Naive B cell (primary cell): ENCODE measurements at regions not wholly inside any gene's neighbourhood (a gene's known extent, or its start where the extent isn't known, plus 50 kb on each side); places are given as distances from the start of the nearest gene placed in this dataset.
"Not testable (repeated sequence)": the region's sequence is repeated elsewhere in the genome, so short reads cannot be mapped to it uniquely, and the experiment has no call there.

ENCODE experiments used
- ATAC-seq, 2 donors: fragments of 150-1000 bp; cut with Tn5 transposase; 2 replicates each; pipeline ENCODE4 v1.10.0; 2021; ENCODE audit warnings: low read depth in 2 of 2, mild to moderate bottlenecking in 2 of 2, moderate library complexity in 2 of 2
- DNase-seq: peaks from one replicate; pipeline ENCODE4 v3.0.0; 2022
- H3K27ac Mint-ChIP-seq, 6 donors: one replicate each; pipeline ENCODE4 v1.8.0; 2020 to 2022; ENCODE audit warnings: mild to moderate bottlenecking in 6 of 6, mixed read lengths in 6 of 6, moderate library complexity in 5 of 6, inconsistent platforms in 2 of 6
- H3K27me3 Mint-ChIP-seq, 3 donors: one replicate each; pipeline ENCODE4 v1.8.0; 2021 to 2022; ENCODE audit warnings: mixed read lengths in 3 of 3, mild to moderate bottlenecking in 1 of 3
- H3K36me3 Mint-ChIP-seq, 2 donors: one replicate each; pipeline ENCODE4 v1.8.0; 2020 to 2022; ENCODE audit warnings: mixed read lengths in 2 of 2, inconsistent platforms in 1 of 2, mild to moderate bottlenecking in 1 of 2
- H3K4me1 Mint-ChIP-seq, 3 donors: one replicate each; pipeline ENCODE4 v1.8.0; 2020 to 2022; ENCODE audit warnings: mixed read lengths in 3 of 3, inconsistent platforms in 1 of 3, mild to moderate bottlenecking in 1 of 3, moderate library complexity in 1 of 3
- H3K4me3 Mint-ChIP-seq, 8 donors: one replicate each; pipeline ENCODE4 v1.8.0; 2020 to 2022; ENCODE audit warnings: mild to moderate bottlenecking in 8 of 8, mixed read lengths in 8 of 8, moderate library complexity in 8 of 8, inconsistent platforms in 2 of 8
- H3K9me3 Mint-ChIP-seq, 7 donors: one replicate each; pipeline ENCODE4 v1.8.0; 2020 to 2022; ENCODE audit warnings: mixed read lengths in 7 of 7, mild to moderate bottlenecking in 5 of 7, inconsistent platforms in 2 of 7, moderate library complexity in 1 of 7

DNA sequence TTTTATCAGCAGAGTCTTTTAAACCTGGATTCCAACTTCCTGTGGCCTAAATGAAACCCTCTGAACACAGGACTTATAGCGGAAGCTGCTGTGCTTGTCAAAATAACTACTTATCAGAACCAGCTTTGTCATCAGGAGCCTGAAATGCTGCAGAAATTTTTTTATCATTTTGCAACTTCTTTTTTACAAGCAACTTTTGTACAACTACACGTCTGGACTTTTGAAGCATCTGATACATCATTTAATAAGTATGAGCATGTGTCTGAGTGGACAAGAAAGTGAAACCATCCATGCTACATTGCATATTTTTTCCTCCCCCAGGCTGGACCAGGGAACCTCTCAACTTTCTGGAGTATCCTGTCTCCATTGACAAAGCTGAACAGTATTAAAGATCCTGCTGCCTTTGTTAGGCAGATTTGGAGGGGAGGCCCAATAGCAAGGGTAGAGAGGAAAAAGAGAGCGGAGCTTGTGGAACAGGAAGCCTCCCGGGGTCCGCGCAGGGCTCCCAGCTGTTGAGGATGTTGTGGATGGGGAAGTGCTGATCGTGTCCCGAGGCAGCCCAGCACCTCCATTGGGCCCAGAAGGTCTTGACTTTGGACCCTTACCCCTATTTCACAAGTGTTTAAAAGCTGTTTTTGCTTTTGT lies 196.6 kb downstream of the MSX2 start:
- Mint-ChIP-seq H3K36me3 (no peaks in the 10 kb centered on the region), H3K27ac (no peak overlapping the region), H3K4me1 (peaks cover 0 to 7% (median 5%) of the 10 kb centered on the region in 3 donors), H3K9me3 (peaks cover 0 to 2% (median 0%) of the 10 kb centered on the region in 7 donors), H3K27me3 (peaks cover 1 to 10% (median 3%) of the 10 kb centered on the region in 3 donors), H3K4me3 (no peak overlapping the region)
- no peak for DNase-seq
- ATAC-seq: no peak

DNA sequence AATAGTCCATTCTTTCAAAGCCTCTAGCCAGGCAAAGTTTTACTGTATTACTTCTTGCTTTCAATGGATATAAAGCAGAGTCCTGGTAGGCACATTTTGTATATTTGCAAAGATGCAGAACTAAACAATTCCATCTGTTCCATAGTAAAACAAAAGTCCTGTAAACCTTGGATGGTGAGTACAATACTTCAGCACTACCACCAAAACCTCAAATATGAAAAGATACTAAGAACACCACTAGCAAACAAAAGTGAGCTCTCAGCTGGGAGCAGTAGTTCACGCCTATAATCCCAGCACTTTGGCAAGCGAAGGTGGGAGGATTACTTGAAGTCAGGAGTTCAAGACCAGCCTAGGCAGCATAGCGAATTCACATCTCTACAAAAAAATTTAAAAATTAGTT lies 195.0 kb downstream of the MSX2 start:
- Mint-ChIP-seq H3K4me1 (peaks cover 0 to 7% (median 5%) of the 10 kb centered on the region in 3 donors), H3K27me3 (peaks cover 7 to 10% (median 9%) of the 10 kb centered on the region in 3 donors), H3K27ac (no peak overlapping the region), H3K4me3 (no peak overlapping the region), H3K9me3 (peaks cover 0 to 2% (median 0%) of the 10 kb centered on the region in 7 donors), H3K36me3 (no peaks in the 10 kb centered on the region)
- ATAC-seq (no peak), DNase-seq (no peak)

DNA sequence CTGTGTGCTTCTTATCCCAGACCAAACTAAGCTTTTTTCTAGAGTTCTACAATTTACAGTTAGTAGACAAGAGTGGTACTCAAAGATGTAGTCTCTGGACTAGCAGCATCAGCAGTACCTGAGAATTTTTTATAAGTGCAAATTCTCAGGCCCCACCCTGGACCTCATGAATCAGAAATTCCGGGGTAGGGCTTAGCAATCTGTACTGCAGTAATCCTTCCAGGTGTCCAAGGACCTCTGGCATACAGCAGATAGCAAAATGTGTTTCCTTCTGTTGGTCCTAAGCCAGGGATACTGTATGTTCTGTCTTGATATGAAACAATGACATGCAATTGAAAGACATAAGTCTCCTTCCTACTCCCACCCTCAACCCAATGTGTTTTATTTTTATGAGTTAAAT lies 194.3 kb downstream of the MSX2 start:
- Mint-ChIP-seq H3K9me3 (peaks cover 0 to 3% (median 0%) of the 10 kb centered on the region in 7 donors), H3K4me3 (no peak overlapping the region), H3K4me1 (peaks cover 0 to 7% (median 5%) of the 10 kb centered on the region in 3 donors), H3K27me3 (peaks cover 7 to 14% (median 10%) of the 10 kb centered on the region in 3 donors), H3K27ac (no peak overlapping the region), H3K36me3 (no peaks in the 10 kb centered on the region)
- no peak for ATAC-seq
- no peak for DNase-seq

DNA sequence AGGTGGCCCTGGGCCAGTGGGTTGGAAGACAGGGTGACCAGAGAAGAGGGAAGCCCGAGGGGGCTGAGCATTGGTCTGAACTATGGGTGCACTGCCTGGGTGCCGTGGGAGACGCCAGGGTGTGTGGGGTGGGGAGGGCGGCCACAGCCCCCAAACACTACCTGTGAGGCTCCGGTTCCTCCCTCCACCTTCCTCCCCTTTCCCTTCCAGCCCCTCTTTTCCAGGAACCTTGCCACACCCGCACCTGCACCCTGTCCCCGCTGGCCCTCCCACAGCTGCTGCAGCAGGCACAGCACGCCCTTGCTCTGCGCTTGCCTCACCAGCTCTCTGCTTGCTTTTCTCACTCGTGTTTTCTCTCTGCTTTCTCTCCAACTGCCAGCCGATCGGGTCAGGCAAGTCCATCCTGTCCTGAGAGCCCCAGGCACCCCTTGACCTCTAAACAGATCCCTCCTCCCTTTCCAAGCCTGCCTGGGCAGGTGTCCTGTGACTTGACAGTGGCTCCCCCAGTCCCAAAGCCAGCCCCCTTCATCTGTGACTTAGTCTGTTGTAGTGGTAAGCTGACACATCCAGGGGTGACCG lies 193.7 kb downstream of the MSX2 start:
- DNase-seq: no peak
- H3K27ac Mint-ChIP-seq: peak overlapping the region in 1 of 6 donors; percentile 54
- peaks cover 0 to 7% (median 5%) of the 10 kb centered on the region in 3 donors for H3K4me1 Mint-ChIP-seq
- peaks cover 7 to 17% (median 10%) of the 10 kb centered on the region in 3 donors for H3K27me3 Mint-ChIP-seq
- ATAC-seq: no peak
- H3K4me3 Mint-ChIP-seq: no peak overlapping the region
- H3K36me3 Mint-ChIP-seq: no peaks in the 10 kb centered on the region
- H3K9me3 Mint-ChIP-seq: peaks cover 0 to 3% (median 0%) of the 10 kb centered on the region in 7 donors

DNA sequence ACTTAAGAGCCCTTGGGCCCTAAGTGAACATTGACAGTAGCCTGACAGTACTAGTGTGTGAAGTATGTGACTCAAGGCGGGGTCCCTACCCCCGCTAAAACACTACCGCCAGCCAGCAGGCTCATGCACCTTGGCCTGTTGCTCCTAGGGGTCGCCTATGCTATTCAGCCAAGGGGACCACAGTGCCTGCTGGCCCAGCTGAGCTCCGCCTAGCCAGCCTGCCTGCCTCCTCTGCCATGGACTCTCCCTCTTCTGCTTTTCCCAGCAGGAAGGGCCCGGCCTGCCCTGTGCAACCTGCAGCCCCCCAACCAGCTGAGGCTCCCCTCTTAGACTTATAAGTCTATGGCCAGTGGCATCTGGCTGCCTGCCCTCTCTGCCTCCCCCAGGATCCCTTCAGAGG lies 193.1 kb downstream of the MSX2 start:
- peaks cover 7 to 19% (median 14%) of the 10 kb centered on the region in 3 donors for H3K27me3 Mint-ChIP-seq
- H3K36me3 Mint-ChIP-seq, H3K27ac Mint-ChIP-seq, H3K9me3 Mint-ChIP-seq, ATAC-seq, DNase-seq, H3K4me3 Mint-ChIP-seq, H3K4me1 Mint-ChIP-seq: not testable (repeated sequence)

DNA sequence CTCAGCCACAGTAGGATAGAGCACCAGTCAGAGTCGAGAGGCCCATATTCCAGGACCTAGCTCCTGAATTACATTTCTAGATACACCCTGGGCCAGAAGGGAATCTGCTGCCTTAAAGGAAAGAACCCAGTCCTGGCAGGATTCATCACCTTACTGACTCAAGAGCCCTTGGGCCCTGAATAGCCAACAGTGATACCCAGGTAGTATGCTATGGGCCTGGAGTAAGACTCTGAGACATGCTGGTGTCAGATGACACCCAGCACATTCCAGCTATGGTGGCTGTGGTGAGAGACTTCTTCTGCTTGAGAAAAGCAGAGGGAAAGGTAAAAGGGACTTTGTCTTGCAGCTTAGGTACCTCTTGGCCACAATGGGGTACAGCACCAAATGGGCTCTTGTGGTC lies 192.5 kb downstream of the MSX2 start:
- DNase-seq: not testable (repeated sequence)
- H3K27me3 Mint-ChIP-seq: peaks cover 7 to 19% (median 17%) of the 10 kb centered on the region in 3 donors

GRCh38 chr5:174916227-174916626 lies 191.8 kb downstream of the MSX2 start:
- H3K27ac Mint-ChIP-seq: no peak overlapping the region
- peaks cover 0 to 5% (median 3%) of the 10 kb centered on the region in 3 donors for H3K4me1 Mint-ChIP-seq
- peaks cover 0 to 3% (median 2%) of the 10 kb centered on the region in 7 donors for H3K9me3 Mint-ChIP-seq
- no peaks in the 10 kb centered on the region for H3K36me3 Mint-ChIP-seq
- ATAC-seq (no peak), DNase-seq (no peak)
- H3K27me3 Mint-ChIP-seq: peaks cover 7 to 19% (median 17%) of the 10 kb centered on the region in 3 donors
- no peak overlapping the region for H3K4me3 Mint-ChIP-seq

More for the DNA sequence above, 192.5 kb downstream of the MSX2 start:
- not testable (repeated sequence) for H3K36me3 Mint-ChIP-seq, ATAC-seq, H3K9me3 Mint-ChIP-seq, H3K4me1 Mint-ChIP-seq, H3K4me3 Mint-ChIP-seq
- H3K27ac Mint-ChIP-seq: peak overlapping the region in 1 of 6 donors; percentile 27

DNA sequence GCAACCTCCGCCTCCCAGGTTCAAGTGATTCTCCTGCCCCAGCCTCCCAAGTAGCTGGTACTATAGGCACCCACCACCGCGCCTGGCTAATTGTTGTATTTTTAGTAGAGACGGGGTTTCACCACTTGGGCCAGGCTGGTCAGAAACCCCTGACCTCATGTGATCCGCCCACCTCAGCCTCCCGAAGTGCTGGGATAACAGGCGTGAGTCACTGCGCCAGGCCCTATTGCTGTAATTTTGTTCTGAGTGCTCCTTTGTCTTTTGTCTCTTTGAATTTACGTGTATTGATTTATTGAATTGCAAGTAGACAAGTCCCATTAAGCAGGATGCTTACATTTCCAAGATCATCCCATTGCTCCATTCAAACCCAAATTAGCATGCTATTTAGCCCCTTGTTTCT lies 186.7 kb downstream of the MSX2 start:
- ATAC-seq: no peak
- no peaks in the 10 kb centered on the region for H3K36me3 Mint-ChIP-seq
- H3K27ac Mint-ChIP-seq: no peak overlapping the region
- no peak overlapping the region for H3K4me3 Mint-ChIP-seq
- H3K9me3 Mint-ChIP-seq: peaks cover 0 to 7% (median 4%) of the 10 kb centered on the region in 7 donors
- peaks cover 15 to 37% (median 29%) of the 10 kb centered on the region in 3 donors for H3K27me3 Mint-ChIP-seq
- no peak for DNase-seq
- peaks cover 0 to 5% (median 0%) of the 10 kb centered on the region in 3 donors for H3K4me1 Mint-ChIP-seq

DNA sequence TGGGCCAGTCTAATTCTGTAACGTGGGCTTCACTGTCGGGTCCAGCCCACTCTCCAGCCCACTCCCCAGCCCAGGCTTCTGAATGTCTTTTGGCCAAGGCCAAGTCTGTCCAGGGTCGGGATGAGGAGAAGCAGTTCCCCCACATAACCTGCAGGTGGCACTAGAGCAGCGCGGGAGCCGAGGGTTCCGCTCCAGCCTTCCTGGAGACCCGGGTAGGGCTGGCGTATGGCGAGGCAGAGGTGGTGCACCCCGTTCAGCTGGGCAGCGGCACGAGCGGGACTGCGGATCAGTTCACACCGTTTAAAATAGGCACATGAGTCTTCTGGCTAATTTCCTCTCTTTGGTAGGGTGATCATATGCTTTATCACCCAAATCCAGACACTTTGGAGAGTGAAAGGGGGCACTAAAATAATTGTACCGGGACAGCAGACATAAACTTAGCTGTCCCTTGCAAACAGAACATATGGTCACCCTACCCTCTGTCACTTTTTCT lies 185.9 kb downstream of the MSX2 start:
- Mint-ChIP-seq H3K27ac (no peak overlapping the region), H3K27me3 (peaks cover 16 to 40% (median 34%) of the 10 kb centered on the region in 3 donors), H3K4me1 (peaks cover 0 to 5% (median 0%) of the 10 kb centered on the region in 3 donors), H3K4me3 (no peak overlapping the region), H3K36me3 (no peaks in the 10 kb centered on the region), H3K9me3 (peaks cover 0 to 12% (median 10%) of the 10 kb centered on the region in 7 donors)
- ATAC-seq (no peak), DNase-seq (peak; percentile 2)

- H3K4me1 Mint-ChIP-seq: no peaks in the 10 kb centered on the region
- DNase-seq (no peak), ATAC-seq (no peak)
- H3K9me3 Mint-ChIP-seq: peaks cover 0 to 29% (median 10%) of the 10 kb centered on the region in 7 donors
- H3K27ac Mint-ChIP-seq: no peak overlapping the region
- H3K27me3 Mint-ChIP-seq: peaks cover 21 to 22% (median 22%) of the 10 kb centered on the region in 3 donors
- no peaks in the 10 kb centered on the region for H3K36me3 Mint-ChIP-seq
- H3K4me3 Mint-ChIP-seq: no peak overlapping the region
These were observed 178.9 kb downstream of the MSX2 start for GRCh38 chr5:174903172-174903732.

GRCh38 chr5:174901336-174901735 lies 177.0 kb downstream of the MSX2 start:
- H3K36me3 Mint-ChIP-seq: no peaks in the 10 kb centered on the region
- H3K27ac Mint-ChIP-seq: no peak overlapping the region
- H3K4me1 Mint-ChIP-seq: no peaks in the 10 kb centered on the region
- H3K4me3 Mint-ChIP-seq: no peak overlapping the region
- peaks cover 13 to 16% (median 15%) of the 10 kb centered on the region in 3 donors for H3K27me3 Mint-ChIP-seq
- H3K9me3 Mint-ChIP-seq: peaks cover 0 to 28% (median 9%) of the 10 kb centered on the region in 7 donors
- ATAC-seq (no peak), DNase-seq (no peak)

DNA sequence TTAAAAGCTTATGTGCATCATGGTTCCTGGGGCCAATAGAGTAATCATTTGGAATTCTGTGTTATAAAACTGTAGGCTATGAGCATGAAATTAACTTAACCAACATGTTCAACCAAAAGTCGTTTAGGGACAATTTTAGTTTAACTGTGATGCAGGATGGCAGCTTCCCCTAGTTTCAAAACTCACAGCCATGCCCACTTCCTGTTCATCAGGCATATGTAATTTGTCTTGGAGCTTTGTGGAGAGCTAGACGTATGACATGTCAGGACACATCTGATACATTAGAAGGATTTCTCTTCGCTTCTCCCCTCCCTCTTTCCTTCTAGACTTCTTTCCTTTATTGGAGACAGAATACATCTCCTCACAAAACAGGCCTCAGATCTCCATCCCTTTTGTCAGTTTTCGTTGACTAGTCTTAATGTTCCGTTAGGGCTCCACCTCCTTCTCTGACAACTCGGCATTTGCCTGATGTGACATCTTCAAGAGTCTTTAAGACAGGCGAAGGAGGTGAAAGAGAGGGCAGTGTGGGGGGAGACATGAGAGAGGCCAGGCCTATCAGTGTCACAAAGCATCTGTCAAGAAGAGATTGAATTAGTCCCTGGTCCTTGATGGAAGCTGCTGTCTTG lies 176.0 kb downstream of the MSX2 start:
- DNase-seq (no peak), ATAC-seq (no peak)
- H3K27ac Mint-ChIP-seq: no peak overlapping the region

GRCh38 chr5:174897281-174897950 lies 173.0 kb downstream of the MSX2 start:
- Mint-ChIP-seq H3K9me3 (peaks cover 0 to 8% (median 2%) of the 10 kb centered on the region in 7 donors), H3K4me3 (no peak overlapping the region), H3K27ac (no peak overlapping the region), H3K36me3 (no peaks in the 10 kb centered on the region), H3K4me1 (no peaks in the 10 kb centered on the region), H3K27me3 (no peaks in the 10 kb centered on the region)
- DNase-seq: no peak
- ATAC-seq: no peak

More for the DNA sequence above, 176.0 kb downstream of the MSX2 start:
- H3K36me3 Mint-ChIP-seq: no peaks in the 10 kb centered on the region
- no peaks in the 10 kb centered on the region for H3K4me1 Mint-ChIP-seq
- H3K4me3 Mint-ChIP-seq: no peak overlapping the region
- peaks cover 0 to 18% (median 2%) of the 10 kb centered on the region in 7 donors for H3K9me3 Mint-ChIP-seq
- H3K27me3 Mint-ChIP-seq: peaks cover 5 to 7% (median 6%) of the 10 kb centered on the region in 3 donors
